GM06990 (cell line): ENCODE measurements at regions not wholly inside any gene's neighbourhood (a gene's known extent, or its start where the extent isn't known, plus 50 kb on each side); places are given as distances from the start of the nearest gene placed in this dataset.
"Not testable (repeated sequence)": the region's sequence is repeated elsewhere in the genome, so short reads cannot be mapped to it uniquely, and the experiment has no call there.

ENCODE experiments used
- DNase-seq: peaks from one replicate; pipeline ENCODE4 v3.0.0-alpha.2; 2011; ENCODE audit not compliant: insufficient read length; ENCODE audit errors: extremely low read depth
- H3K27me3 ChIP-seq: replicated peaks from 2 replicates; pipeline ENCODE4 v1.6.0; 2011; ENCODE audit warnings: low read length; ENCODE audit not compliant: control insufficient read depth, insufficient read depth
- H3K36me3 ChIP-seq: 2 replicates; pipeline ENCODE4 v1.5.1; 2011; ENCODE audit warnings: low read length; ENCODE audit not compliant: control insufficient read depth, insufficient read depth
- H3K4me3 ChIP-seq: replicated peaks from 2 replicates; pipeline ENCODE4 v1.5.1; 2011; ENCODE audit warnings: low read depth, mild to moderate bottlenecking, control low read depth, low read length
- TF ChIP-seq, protein P1 (sequence below): IDR thresholded peaks from 2 replicates; pipeline ENCODE4 v1.5.1; 2011; ENCODE audit warnings: low read length, control low read depth, mild to moderate bottlenecking, inconsistent platforms; ENCODE audit not compliant: insufficient read depth, poor library complexity, severe bottlenecking

DNA sequence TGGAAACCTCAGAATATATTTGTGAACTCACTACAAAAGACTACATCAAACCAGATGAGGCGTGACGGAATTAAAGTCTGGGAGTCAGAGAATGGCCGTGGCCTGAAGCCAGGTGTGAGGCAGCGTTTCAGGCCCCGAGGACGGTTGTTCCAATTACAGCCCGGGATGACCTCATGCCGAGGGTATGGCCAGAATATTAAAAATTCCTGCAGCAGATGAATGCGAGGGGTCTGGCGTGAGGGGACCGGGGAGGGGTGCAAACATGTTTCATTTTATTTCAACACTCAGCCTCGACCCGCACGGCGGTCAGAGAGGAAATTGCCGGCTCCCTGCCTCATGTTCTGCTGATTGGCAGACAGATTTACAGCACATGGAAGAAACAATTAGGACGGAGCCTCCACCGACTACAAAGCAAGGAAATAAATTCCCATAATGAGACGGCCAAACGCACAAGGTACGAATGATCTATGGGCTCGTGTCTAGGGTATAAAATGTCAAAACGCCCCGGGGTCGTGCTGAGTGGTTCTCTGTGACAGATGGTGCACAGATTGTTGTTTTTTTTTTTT is 289.7 kb downstream of the SHOX start:
- Histone ChIP-seq H3K27me3 (no peaks in the 10 kb centered on the region), H3K4me3 (no peak overlapping the region), H3K36me3 (no peaks in the 10 kb centered on the region)
- no peak for DNase-seq
- TF ChIP-seq, protein P1, sequence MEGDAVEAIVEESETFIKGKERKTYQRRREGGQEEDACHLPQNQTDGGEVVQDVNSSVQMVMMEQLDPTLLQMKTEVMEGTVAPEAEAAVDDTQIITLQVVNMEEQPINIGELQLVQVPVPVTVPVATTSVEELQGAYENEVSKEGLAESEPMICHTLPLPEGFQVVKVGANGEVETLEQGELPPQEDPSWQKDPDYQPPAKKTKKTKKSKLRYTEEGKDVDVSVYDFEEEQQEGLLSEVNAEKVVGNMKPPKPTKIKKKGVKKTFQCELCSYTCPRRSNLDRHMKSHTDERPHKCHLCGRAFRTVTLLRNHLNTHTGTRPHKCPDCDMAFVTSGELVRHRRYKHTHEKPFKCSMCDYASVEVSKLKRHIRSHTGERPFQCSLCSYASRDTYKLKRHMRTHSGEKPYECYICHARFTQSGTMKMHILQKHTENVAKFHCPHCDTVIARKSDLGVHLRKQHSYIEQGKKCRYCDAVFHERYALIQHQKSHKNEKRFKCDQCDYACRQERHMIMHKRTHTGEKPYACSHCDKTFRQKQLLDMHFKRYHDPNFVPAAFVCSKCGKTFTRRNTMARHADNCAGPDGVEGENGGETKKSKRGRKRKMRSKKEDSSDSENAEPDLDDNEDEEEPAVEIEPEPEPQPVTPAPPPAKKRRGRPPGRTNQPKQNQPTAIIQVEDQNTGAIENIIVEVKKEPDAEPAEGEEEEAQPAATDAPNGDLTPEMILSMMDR: no peak

DNA sequence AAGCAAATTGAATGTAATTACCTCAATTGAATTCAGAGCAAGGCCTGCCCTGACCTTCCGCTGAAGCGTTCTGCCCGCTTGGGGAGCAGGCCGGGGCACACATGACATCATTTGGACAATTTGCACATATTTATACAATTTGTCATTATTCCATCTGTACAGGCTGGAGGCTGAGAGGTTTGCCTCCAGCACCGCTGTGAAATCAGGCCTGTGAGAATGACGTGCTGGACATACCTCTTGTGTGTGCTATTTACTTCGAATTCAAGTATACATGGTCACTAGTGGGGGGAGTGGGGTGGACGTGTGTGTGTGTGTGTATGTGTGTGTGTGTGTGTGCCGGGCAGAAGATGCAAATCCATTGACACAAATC is 285.6 kb downstream of the SHOX start:
- Histone ChIP-seq H3K27me3 (no peaks in the 10 kb centered on the region), H3K4me3 (no peak overlapping the region), H3K36me3 (no peaks in the 10 kb centered on the region)
- no peak for DNase-seq
- TF ChIP-seq, protein P1: no peak

DNA sequence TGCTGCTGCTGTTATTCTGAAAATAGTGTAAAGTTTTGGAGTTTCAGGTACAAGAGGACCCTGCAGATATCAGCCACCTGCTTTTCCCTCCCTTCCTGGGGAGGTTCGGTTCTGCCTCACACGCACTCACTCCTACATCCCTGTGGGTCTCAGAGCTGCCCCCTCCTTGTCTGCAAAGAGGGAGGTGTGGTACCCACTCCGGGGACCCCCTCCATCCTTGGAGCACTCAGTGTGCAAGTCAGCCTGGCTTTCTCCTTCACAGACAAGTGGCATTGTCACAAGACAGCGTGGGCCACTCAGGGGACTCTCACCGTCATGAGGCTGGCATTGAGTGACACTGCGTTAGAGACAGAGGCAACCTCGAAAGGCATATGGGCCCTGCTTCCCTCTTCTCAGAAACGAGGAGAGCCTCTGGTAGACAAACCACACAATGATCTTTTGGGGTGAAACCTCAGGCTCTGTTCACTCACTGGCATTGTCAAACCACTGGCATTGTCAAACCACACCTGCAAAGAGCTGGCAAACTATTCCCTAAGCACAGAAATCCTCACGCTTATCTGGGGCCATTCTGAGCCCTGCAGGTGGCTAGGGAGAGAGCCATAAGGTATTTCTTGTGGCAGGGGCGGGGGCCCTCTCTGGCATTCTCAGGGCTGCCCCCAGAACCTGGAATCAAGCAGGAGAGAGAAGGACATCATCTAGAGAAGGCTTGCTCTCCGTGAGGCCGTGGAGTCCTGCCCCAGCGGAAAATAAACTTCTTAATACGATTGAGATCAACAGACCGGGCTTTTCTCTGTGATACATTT is 285.0 kb downstream of the SHOX start:
- TF ChIP-seq, protein P1: no peak
- H3K36me3 ChIP-seq: no peaks in the 10 kb centered on the region

DNA sequence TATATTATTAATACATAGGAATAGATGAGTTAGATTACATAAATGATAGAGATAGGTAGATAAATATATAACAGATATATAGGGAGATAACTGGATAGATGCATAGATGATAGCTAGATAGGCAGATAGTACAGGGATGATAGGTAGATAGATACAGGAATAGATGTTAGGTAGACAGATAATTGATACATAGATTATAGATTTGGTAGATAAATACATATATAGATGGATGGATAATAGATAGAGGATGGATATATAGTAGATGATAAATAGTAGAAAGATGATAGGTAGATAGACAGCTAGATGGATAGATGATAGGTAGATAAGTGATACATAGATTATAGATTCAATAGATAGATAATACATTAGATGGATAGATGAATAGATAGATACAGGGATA is 283.6 kb downstream of the SHOX start:
- TF ChIP-seq, protein P1: no peak
- no peak overlapping the region for H3K4me3 ChIP-seq
- no peaks in the 10 kb centered on the region for H3K36me3 ChIP-seq
- DNase-seq: no peak
- H3K27me3 ChIP-seq: no peaks in the 10 kb centered on the region

More for the DNA sequence above, 285.0 kb downstream of the SHOX start:
- Histone ChIP-seq H3K4me3 (no peak overlapping the region), H3K27me3 (no peaks in the 10 kb centered on the region)
- DNase-seq: no peak

DNA sequence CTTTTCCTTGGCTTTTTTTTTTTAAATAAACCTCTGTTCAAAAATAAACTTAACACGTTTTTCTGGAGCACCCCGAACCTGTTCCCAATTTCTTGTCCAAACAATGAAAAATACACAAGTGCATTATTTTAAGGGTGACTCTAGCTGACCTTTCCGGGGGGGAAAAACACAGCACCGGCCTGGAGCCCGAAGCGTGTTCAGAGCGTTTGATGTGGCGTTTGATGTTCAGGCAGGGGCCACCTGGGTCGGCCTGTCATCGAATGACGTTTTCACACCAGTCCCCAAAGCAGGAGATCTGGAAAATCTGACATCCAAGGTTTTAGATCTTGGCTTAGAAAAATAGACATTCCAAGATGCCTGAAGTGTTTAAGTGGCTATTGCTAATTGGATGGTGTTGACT is 282.1 kb downstream of the SHOX start:
- TF ChIP-seq, protein P1: no peak
- Histone ChIP-seq H3K4me3 (no peak overlapping the region), H3K36me3 (no peaks in the 10 kb centered on the region), H3K27me3 (no peaks in the 10 kb centered on the region)
- DNase-seq: no peak

DNA sequence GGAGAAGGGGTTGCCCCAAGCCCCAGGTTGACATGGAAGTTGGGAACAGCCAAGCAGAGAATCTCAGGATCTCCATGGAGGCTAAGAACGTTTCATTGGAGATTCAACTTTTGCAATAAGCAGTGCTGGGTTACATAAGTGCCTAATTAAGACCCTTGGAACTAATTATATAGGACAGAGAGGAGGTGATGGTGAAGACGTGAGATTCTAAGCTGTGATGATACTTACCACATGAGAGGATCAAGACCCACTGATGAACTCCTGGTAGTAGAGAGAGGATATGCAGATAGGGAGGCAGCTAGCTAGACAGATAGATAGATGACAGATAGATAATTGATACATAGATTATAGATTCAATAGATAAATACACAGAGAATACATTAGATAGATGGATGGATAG is 278.5 kb downstream of the SHOX start:
- H3K4me3 ChIP-seq: not testable (repeated sequence)

More for the DNA sequence above, 278.5 kb downstream of the SHOX start:
- H3K27me3 ChIP-seq, DNase-seq, H3K36me3 ChIP-seq: not testable (repeated sequence)
